Lower leg skin (tissue), 4 donors: ENCODE measurements at regions not wholly inside any gene's neighbourhood (a gene's known extent, or its start where the extent isn't known, plus 50 kb on each side); places are given as distances from the start of the nearest gene placed in this dataset.

Source experiments
- DNase-seq, 2 donors: peaks; one replicate each; pipeline ENCODE4 v3.0.0-alpha.2; 2019; ENCODE audit warnings: low spot score in 2 of 2
- H3K4me3 ChIP-seq: fragments of 200-600 bp; sonication (generic); 2 replicates; pipeline ENCODE4 v1.5.1; 2017; ENCODE audit warnings: mild to moderate bottlenecking, low read depth; ENCODE audit not compliant: poor library complexity, severe bottlenecking
- CTCF ChIP-seq, 3 donors: fragments of 450-650 bp; IDR thresholded peaks; one replicate each; pipeline ENCODE4 v1.5.1; 2016; ENCODE audit warnings: antibody characterized with exemption in 3 of 3, mild to moderate bottlenecking in 3 of 3, moderate library complexity in 2 of 3
- POLR2A ChIP-seq, 2 donors: fragments of 450-650 bp; IDR thresholded peaks; one replicate each; pipeline ENCODE4 v1.6.1; 2016 to 2017; ENCODE audit warnings: antibody characterized with exemption in 2 of 2, mild to moderate bottlenecking in 1 of 2, moderate library complexity in 1 of 2
- WGBS, 2 donors: methylation state at CpG; one replicate each; pipeline ENCODE4 v1.1.5; 2018; 5-methylcytosine and 5-hydroxymethylcytosine counted together
- intact Hi-C: fragments of 100-400 bp; cut with DNase I; formaldehyde crosslinking; loops from one replicate; pipeline ENCODE4 v1.15.0; 2023; ENCODE audit warnings: low total_unique reads

- intact Hi-C loops, result no loop called here
- DNase-seq, result no peak
- no peak for TF ChIP-seq CTCF (IDR thresholded peaks at IDR 0.05)
- no peak for TF ChIP-seq POLR2A (IDR thresholded peaks at IDR 0.05)
- H3K4me3 ChIP-seq, result no peak overlapping the region
Measured at GRCh38 chr2:67229706-67230105, 167.4 kb upstream of the ETAA1 start.

GRCh38 chr2:67232936-67233335 lies 164.2 kb upstream of the ETAA1 start:
- intact Hi-C loops, result no loop called here
- no peak for TF ChIP-seq POLR2A (IDR thresholded peaks at IDR 0.05)
- no peak for TF ChIP-seq CTCF (IDR thresholded peaks at IDR 0.05)
- no peak overlapping the region for H3K4me3 ChIP-seq
- no peak for DNase-seq
- 71 to 76% methylated on average over 1 of the region's 1 CpG for WGBS, 2 donors

DNA sequence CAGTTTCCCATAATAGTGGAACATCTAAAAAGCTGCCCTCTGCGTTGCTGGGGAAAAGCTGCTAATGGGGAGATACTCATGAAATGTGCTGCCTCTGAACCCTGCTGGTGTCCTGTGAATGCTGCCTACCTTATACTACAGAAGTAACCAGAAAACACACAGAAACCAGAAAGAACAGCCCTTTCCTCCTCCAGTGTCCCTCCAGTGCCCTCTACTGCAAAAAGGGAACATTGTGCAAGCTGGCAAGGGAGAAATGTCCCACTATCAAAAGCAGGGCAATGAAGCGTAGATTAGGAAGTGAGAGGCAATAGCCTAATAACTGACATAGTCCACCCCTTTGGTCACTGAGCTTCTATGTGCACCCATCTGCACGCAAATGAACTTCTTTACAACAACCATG lies 162.7 kb upstream of the ETAA1 start:
- intact Hi-C loops, result no loop called here
- no peak overlapping the region for H3K4me3 ChIP-seq
- DNase-seq, result no peak
- WGBS, 2 donors, result 81 to 92% methylated on average over 3 of the region's 3 CpGs
- no peak for TF ChIP-seq CTCF (IDR thresholded peaks at IDR 0.05)
- TF ChIP-seq POLR2A (IDR thresholded peaks at IDR 0.05), result no peak

DNA sequence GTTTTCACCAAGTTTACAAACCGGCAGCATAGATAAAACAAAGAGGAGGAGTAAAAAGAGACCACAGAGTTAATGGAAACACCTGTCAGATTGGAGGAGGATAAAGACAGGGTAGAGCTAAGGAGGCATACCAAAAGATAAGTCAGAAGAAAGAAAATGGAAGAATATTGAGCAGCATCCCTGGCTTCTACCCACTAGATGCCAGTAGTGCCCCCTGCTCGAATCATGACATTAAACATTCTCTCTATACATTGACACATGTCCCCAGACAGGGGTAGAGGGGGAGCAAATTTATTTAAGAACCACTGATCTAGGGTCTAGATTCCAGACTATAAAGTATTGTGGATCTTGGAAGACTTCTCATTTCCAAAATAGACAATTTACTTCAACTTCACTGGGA lies 159.8 kb upstream of the ETAA1 start:
- no peak overlapping the region for H3K4me3 ChIP-seq
- TF ChIP-seq POLR2A (IDR thresholded peaks at IDR 0.05), result no peak
- TF ChIP-seq CTCF (IDR thresholded peaks at IDR 0.05), result no peak
- 78 to 86% methylated on average over 2 of the region's 2 CpGs for WGBS, 2 donors
- no peak for DNase-seq
- intact Hi-C loops, result no loop called here

DNA sequence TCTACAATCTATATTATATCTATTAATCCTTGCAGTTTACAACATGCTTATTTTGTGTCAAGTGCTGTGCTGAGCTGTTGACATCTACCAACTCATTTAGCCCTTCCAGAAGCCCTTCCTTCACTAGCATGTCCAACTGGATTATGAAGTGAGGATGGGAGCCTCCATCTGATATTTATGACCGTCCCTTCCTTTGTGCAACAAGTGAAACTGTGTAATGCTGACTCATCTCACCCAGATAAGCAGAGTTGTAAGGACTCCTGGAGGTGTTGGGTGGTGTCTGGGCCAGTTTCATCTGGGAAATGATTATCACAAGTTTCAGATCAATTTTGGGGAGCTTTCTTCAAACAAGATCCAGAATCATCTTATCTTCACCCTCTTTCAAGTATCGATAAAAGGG lies 156.6 kb upstream of the ETAA1 start:
- WGBS, 2 donors, result 82 to 94% methylated on average over 2 of the region's 2 CpGs
- H3K4me3 ChIP-seq, result no peak overlapping the region
- intact Hi-C loops, result no loop called here
- TF ChIP-seq CTCF (IDR thresholded peaks at IDR 0.05) (no peak), POLR2A (IDR thresholded peaks at IDR 0.05) (no peak)
- no peak for DNase-seq

- intact Hi-C loops, result no loop called here
- TF ChIP-seq CTCF (IDR thresholded peaks at IDR 0.05), result no peak
- no peak for TF ChIP-seq POLR2A (IDR thresholded peaks at IDR 0.05)
- DNase-seq, result no peak
- 88 to 89% methylated on average over 1 of the region's 1 CpG for WGBS, 2 donors
- no peak overlapping the region for H3K4me3 ChIP-seq
Measured at GRCh38 chr2:67241453-67241852, 155.7 kb upstream of the ETAA1 start.
